ENCODE measurements at regions not wholly inside any gene's neighbourhood (a gene's known extent, or its start where the extent isn't known, plus 50 kb on each side); places are given as distances from the start of the nearest gene placed in this dataset.

- TF ChIP-seq, protein P1, sequence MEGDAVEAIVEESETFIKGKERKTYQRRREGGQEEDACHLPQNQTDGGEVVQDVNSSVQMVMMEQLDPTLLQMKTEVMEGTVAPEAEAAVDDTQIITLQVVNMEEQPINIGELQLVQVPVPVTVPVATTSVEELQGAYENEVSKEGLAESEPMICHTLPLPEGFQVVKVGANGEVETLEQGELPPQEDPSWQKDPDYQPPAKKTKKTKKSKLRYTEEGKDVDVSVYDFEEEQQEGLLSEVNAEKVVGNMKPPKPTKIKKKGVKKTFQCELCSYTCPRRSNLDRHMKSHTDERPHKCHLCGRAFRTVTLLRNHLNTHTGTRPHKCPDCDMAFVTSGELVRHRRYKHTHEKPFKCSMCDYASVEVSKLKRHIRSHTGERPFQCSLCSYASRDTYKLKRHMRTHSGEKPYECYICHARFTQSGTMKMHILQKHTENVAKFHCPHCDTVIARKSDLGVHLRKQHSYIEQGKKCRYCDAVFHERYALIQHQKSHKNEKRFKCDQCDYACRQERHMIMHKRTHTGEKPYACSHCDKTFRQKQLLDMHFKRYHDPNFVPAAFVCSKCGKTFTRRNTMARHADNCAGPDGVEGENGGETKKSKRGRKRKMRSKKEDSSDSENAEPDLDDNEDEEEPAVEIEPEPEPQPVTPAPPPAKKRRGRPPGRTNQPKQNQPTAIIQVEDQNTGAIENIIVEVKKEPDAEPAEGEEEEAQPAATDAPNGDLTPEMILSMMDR (IDR thresholded peaks at IDR 0.05), result no peak
- no peak for TF ChIP-seq POLR2A (IDR thresholded peaks at IDR 0.05)
Measured at GRCh38 chr2:65765376-65765775, 333.0 kb upstream of the SPRED2 start.
